H1 (cell line): ENCODE measurements at regions not wholly inside any gene's neighbourhood (a gene's known extent, or its start where the extent isn't known, plus 50 kb on each side); places are given as distances from the start of the nearest gene placed in this dataset.

Experiments used
- BRCA1 ChIP-seq: IDR thresholded peaks from 2 replicates; pipeline ENCODE4 v1.6.1; 2012; ENCODE audit warnings: low read depth, low read length, improper control_type of control experiment
- CBX8 ChIP-seq: fragments of 300-800, 300-1000 bp; sonication (generic); IDR thresholded peaks from 2 replicates; pipeline ENCODE4 v1.7.1; 2016; ENCODE audit warnings: low read depth, low read length, borderline replicate concordance
- EZH2 ChIP-seq: fragments of 200-600 bp; sonication (generic); IDR thresholded peaks from 2 replicates; pipeline ENCODE4 v1.7.1; 2012; ENCODE audit warnings: low read depth, mild to moderate bottlenecking, moderate library complexity, low read length, inconsistent platforms; ENCODE audit not compliant: severe bottlenecking
- GTF2F1 ChIP-seq: IDR thresholded peaks from 2 replicates; pipeline ENCODE4 v1.6.1; 2012; ENCODE audit warnings: low read depth, low read length, improper control_type of control experiment, borderline replicate concordance
- JUN ChIP-seq: IDR thresholded peaks from 2 replicates; pipeline ENCODE4 v1.6.1; 2011; ENCODE audit warnings: low read depth, mild to moderate bottlenecking, improper control_type of control experiment, low read length
- NRF1 ChIP-seq: IDR thresholded peaks from 2 replicates; pipeline ENCODE4 v1.6.1; 2011; ENCODE audit warnings: mild to moderate bottlenecking, low read depth, low read length, improper control_type of control experiment
- RFX5 ChIP-seq: IDR thresholded peaks from 2 replicates; pipeline ENCODE4 v1.6.1; 2011; ENCODE audit warnings: low read depth, low read length, improper control_type of control experiment, borderline replicate concordance
- USF2 ChIP-seq: IDR thresholded peaks from 2 replicates; pipeline ENCODE4 v1.6.1; 2011; ENCODE audit warnings: low read length, improper control_type of control experiment

- TF ChIP-seq RFX5 (no peak), EZH2 (no peak), USF2 (no peak), NRF1 (no peak), JUN (no peak), CBX8 (no peak), GTF2F1 (no peak), BRCA1 (no peak)
Observed at GRCh38 chr12:43286986-43287385, 265.0 kb downstream of the ADAMTS20 start.
